Left kidney (tissue), 1 donor: ENCODE measurements at regions not wholly inside any gene's neighbourhood (a gene's known extent, or its start where the extent isn't known, plus 50 kb on each side); places are given as distances from the start of the nearest gene placed in this dataset.
"Not testable (repeated sequence)": the region's sequence is repeated elsewhere in the genome, so short reads cannot be mapped to it uniquely, and the experiment has no call there.

Experiments used
- DNase-seq: peaks from one replicate; pipeline ENCODE4 v3.0.0-alpha.2; 2013

- no peak for DNase-seq
Observed at GRCh38 chr4:79743014-79743413, 330.0 kb downstream of the ANTXR2 start.

- no peak for DNase-seq
Observed at GRCh38 chr4:79739912-79740311, 331.9 kb upstream of the GK2 start.

- no peak for DNase-seq
Observed at GRCh38 chr4:79723507-79723906, 315.5 kb upstream of the GK2 start.

- no peak for DNase-seq
Observed at GRCh38 chr4:79700356-79700755, 292.3 kb upstream of the GK2 start.

GRCh38 chr4:79697444-79697843 lies 289.4 kb upstream of the GK2 start:
- DNase-seq = no peak

- not testable (repeated sequence) for DNase-seq
Observed at GRCh38 chr4:79696534-79696933, 288.5 kb upstream of the GK2 start.

GRCh38 chr4:79695848-79696247 lies 287.8 kb upstream of the GK2 start:
- no peak for DNase-seq

GRCh38 chr4:79689740-79690139 lies 281.7 kb upstream of the GK2 start:
- peak; percentile 50 for DNase-seq

GRCh38 chr4:79688691-79689090 lies 280.7 kb upstream of the GK2 start:
- peak; percentile 35 for DNase-seq

- no peak for DNase-seq
Observed at GRCh38 chr4:79687006-79687405, 279.0 kb upstream of the GK2 start.

- no peak for DNase-seq
Observed at GRCh38 chr4:79685542-79685941, 277.5 kb upstream of the GK2 start.

- DNase-seq = no peak
Observed at GRCh38 chr4:79684516-79684915, 276.5 kb upstream of the GK2 start.

- DNase-seq = no peak
Observed at GRCh38 chr4:79682801-79683530, 274.9 kb upstream of the GK2 start.

- no peak for DNase-seq
Observed at GRCh38 chr4:79682161-79682560, 274.1 kb upstream of the GK2 start.

- DNase-seq = no peak
Observed at GRCh38 chr4:79679859-79680258, 271.8 kb upstream of the GK2 start.

- no peak for DNase-seq
Observed at GRCh38 chr4:79678472-79679202, 270.6 kb upstream of the GK2 start.

- no peak for DNase-seq
Observed at GRCh38 chr4:79676705-79677104, 268.7 kb upstream of the GK2 start.

GRCh38 chr4:79674906-79675305 lies 266.9 kb upstream of the GK2 start:
- not testable (repeated sequence) for DNase-seq

- DNase-seq = no peak
Observed at GRCh38 chr4:79673898-79674297, 265.9 kb upstream of the GK2 start.

GRCh38 chr4:79673377-79673776 lies 265.3 kb upstream of the GK2 start:
- DNase-seq = no peak

- DNase-seq = no peak
Observed at GRCh38 chr4:79666875-79667274, 258.8 kb upstream of the GK2 start.

GRCh38 chr4:79666112-79666511 lies 258.1 kb upstream of the GK2 start:
- no peak for DNase-seq

GRCh38 chr4:79663865-79664264 lies 255.8 kb upstream of the GK2 start:
- no peak for DNase-seq

GRCh38 chr4:79663141-79663540 lies 255.1 kb upstream of the GK2 start:
- DNase-seq = peak; percentile 19
